GM19238 (cell line): ENCODE measurements at regions not wholly inside any gene's neighbourhood (a gene's known extent, or its start where the extent isn't known, plus 50 kb on each side); places are given as distances from the start of the nearest gene placed in this dataset.
"Not testable (repeated sequence)": the region's sequence is repeated elsewhere in the genome, so short reads cannot be mapped to it uniquely, and the experiment has no call there.

Source experiments
- DNase-seq: peaks from one replicate; pipeline ENCODE4 v3.0.0; 2011; ENCODE audit warnings: low spot score; ENCODE audit not compliant: insufficient read length

- DNase-seq: no peak
Observed at GRCh38 chr12:88854260-88854659, 274.0 kb upstream of the KITLG start.

GRCh38 chr12:88847246-88847645 is 267.0 kb upstream of the KITLG start:
- DNase-seq: not testable (repeated sequence)

- DNase-seq: no peak
Observed at GRCh38 chr12:88844426-88844825, 264.2 kb upstream of the KITLG start.

GRCh38 chr12:88842314-88842713 is 262.0 kb upstream of the KITLG start:
- DNase-seq: no peak

GRCh38 chr12:88839486-88839885 is 259.2 kb upstream of the KITLG start:
- DNase-seq: no peak

GRCh38 chr12:88836156-88836555 is 255.9 kb upstream of the KITLG start:
- DNase-seq: no peak

- no peak for DNase-seq
Observed at GRCh38 chr12:88834226-88834625, 254.0 kb upstream of the KITLG start.

GRCh38 chr12:88833641-88834116 is 253.4 kb upstream of the KITLG start:
- no peak for DNase-seq

GRCh38 chr12:88828537-88828936 is 248.3 kb upstream of the KITLG start:
- not testable (repeated sequence) for DNase-seq

GRCh38 chr12:88820012-88820411 is 239.7 kb upstream of the KITLG start:
- no peak for DNase-seq

- DNase-seq: no peak
Observed at GRCh38 chr12:88816201-88816600, 235.9 kb upstream of the KITLG start.

GRCh38 chr12:88814779-88815178 is 234.5 kb upstream of the KITLG start:
- no peak for DNase-seq

GRCh38 chr12:88812610-88813009 is 232.3 kb upstream of the KITLG start:
- no peak for DNase-seq

- no peak for DNase-seq
Observed at GRCh38 chr12:88810806-88811205, 230.5 kb upstream of the KITLG start.

GRCh38 chr12:88809841-88810240 is 229.6 kb upstream of the KITLG start:
- not testable (repeated sequence) for DNase-seq

- DNase-seq: no peak
Observed at GRCh38 chr12:88805692-88806091, 225.4 kb upstream of the KITLG start.

GRCh38 chr12:88805286-88805685 is 225.0 kb upstream of the KITLG start:
- no peak for DNase-seq

- no peak for DNase-seq
Observed at GRCh38 chr12:88802096-88802706, 221.9 kb upstream of the KITLG start.

- no peak for DNase-seq
Observed at GRCh38 chr12:88801227-88802095, 221.2 kb upstream of the KITLG start.

- DNase-seq: no peak
Observed at GRCh38 chr12:88793096-88793495, 212.8 kb upstream of the KITLG start.

GRCh38 chr12:88790231-88790630 is 210.0 kb upstream of the KITLG start:
- DNase-seq: no peak

GRCh38 chr12:88784166-88784565 is 203.9 kb upstream of the KITLG start:
- no peak for DNase-seq

GRCh38 chr12:88782351-88782750 is 202.1 kb upstream of the KITLG start:
- no peak for DNase-seq
